IMR-90 (cell line): ENCODE measurements at regions not wholly inside any gene's neighbourhood (a gene's known extent, or its start where the extent isn't known, plus 50 kb on each side); places are given as distances from the start of the nearest gene placed in this dataset.

Experiments used
- ATAC-seq: fragments of 200-7000 bp; cut with Tn5 transposase; 2 replicates; pipeline ENCODE4 v1.9.1; 2020; ENCODE audit warnings: low read depth, mild to moderate bottlenecking, moderate library complexity
- BruUV-seq: library from RNA; stranded (reverse); fragments of 400-500 nt; replicated peaks from 2 replicates; lab custom pipeline; 2021; lab: Mats Ljungman, UMichigan
- CTCF ChIA-PET: fragments of 300-600 bp; formaldehyde crosslinking; extraction: SDS; loops from one replicate; lab custom pipeline; 2021; ENCODE audit warnings: antibody characterized with exemption; lab: Yijun Ruan, JAX
- POLR2A ChIA-PET: fragments of 300-600 bp; sonication (Branson Sonifier 250); formaldehyde crosslinking; loops from one replicate; lab custom pipeline; 2022; ENCODE audit warnings: antibody characterized with exemption; ENCODE audit not compliant: unreplicated experiment; lab: Charles Lee
- DNase-seq: peaks from one replicate; pipeline ENCODE4 v3.0.0; 2013
- H2AFZ ChIP-seq: replicated peaks from 2 replicates; pipeline ENCODE3; 2013; ENCODE audit warnings: low read length, mild to moderate bottlenecking; ENCODE audit not compliant: poor library complexity
- H2AK5ac ChIP-seq: 2 replicates; pipeline ENCODE4 v1.6.1; 2013; ENCODE audit warnings: low read depth, low read length, inconsistent platforms
- H2AK9ac ChIP-seq: replicated peaks from 2 replicates; pipeline ENCODE3; 2013; ENCODE audit warnings: mild to moderate bottlenecking, low read depth, low read length, moderate library complexity; ENCODE audit not compliant: poor library complexity
- H2BK120ac ChIP-seq: 2 replicates; pipeline ENCODE4 v1.6.1; 2013; ENCODE audit warnings: low read depth, low read length, inconsistent platforms
- H2BK15ac ChIP-seq: 3 replicates; pipeline ENCODE4 v1.6.1; 2013; ENCODE audit warnings: low read depth, low read length, inconsistent platforms
- H2BK20ac ChIP-seq: 2 replicates; pipeline ENCODE4 v1.6.1; 2013; ENCODE audit warnings: low read depth, mild to moderate bottlenecking, inconsistent platforms, low read length, moderate library complexity
- H2BK5ac ChIP-seq: 2 replicates; pipeline ENCODE4 v1.6.1; 2013; ENCODE audit warnings: mild to moderate bottlenecking, low read depth, low read length, inconsistent platforms; ENCODE audit not compliant: poor library complexity, severe bottlenecking
- H3K14ac ChIP-seq: replicated peaks from 2 replicates; pipeline ENCODE4 v1.6.1; 2013; ENCODE audit warnings: low read depth, low read length, inconsistent platforms
- H3K18ac ChIP-seq: 2 replicates; pipeline ENCODE4 v1.6.1; 2013; ENCODE audit warnings: low read depth, low read length, control low read depth
- H3K23ac ChIP-seq: 2 replicates; pipeline ENCODE4 v1.6.1; 2013; ENCODE audit warnings: low read depth, low read length, inconsistent platforms
- H3K27ac ChIP-seq: 2 replicates; pipeline ENCODE4 v1.5.1; 2013; ENCODE audit warnings: mild to moderate bottlenecking, control low read depth, low read length; ENCODE audit not compliant: insufficient read depth
- H3K27me3 ChIP-seq: 2 replicates; pipeline ENCODE4 v1.6.1; 2013; ENCODE audit warnings: low read length; ENCODE audit not compliant: control insufficient read depth, insufficient read depth
- H3K36me3 ChIP-seq: 2 replicates; pipeline ENCODE4 v1.6.1; 2013; ENCODE audit warnings: low read length, mixed read lengths; ENCODE audit not compliant: control insufficient read depth, insufficient read depth
- H3K4ac ChIP-seq: 2 replicates; pipeline ENCODE4 v1.6.1; 2013; ENCODE audit warnings: low read depth, low read length, inconsistent platforms
- H3K4me1 ChIP-seq: 2 replicates; pipeline ENCODE4 v1.6.1; 2013; ENCODE audit warnings: low read length, mixed read lengths; ENCODE audit not compliant: control insufficient read depth, insufficient read depth
- H3K4me2 ChIP-seq: 2 replicates; pipeline ENCODE4 v1.6.1; 2013; ENCODE audit warnings: low read depth, mild to moderate bottlenecking, control low read depth, low read length, moderate library complexity
- H3K4me3 ChIP-seq: 2 replicates; pipeline ENCODE4 v1.5.1; 2013; ENCODE audit warnings: low read depth, mild to moderate bottlenecking, control low read depth, low read length, moderate library complexity; ENCODE audit not compliant: insufficient read depth
- H3K56ac ChIP-seq: 2 replicates; pipeline ENCODE4 v1.6.1; 2013; ENCODE audit warnings: low read length, inconsistent platforms; ENCODE audit not compliant: insufficient read depth; ENCODE audit errors: extremely low read depth
- H3K79me1 ChIP-seq, 2 experiments: 2 replicates each; pipeline ENCODE4 v1.6.1; 2013; ENCODE audit warnings: low read length in 2 of 2, inconsistent platforms in 1 of 2, low read depth in 1 of 2
- H3K9ac ChIP-seq: 2 replicates; pipeline ENCODE4 v1.6.1; 2013; ENCODE audit warnings: low read depth, low read length, control low read depth
- H3K9me1 ChIP-seq: 2 replicates; pipeline ENCODE4 v1.6.1; 2013; ENCODE audit warnings: low read length, inconsistent platforms; ENCODE audit not compliant: insufficient read depth
- H3K9me3 ChIP-seq: 2 replicates; pipeline ENCODE4 v1.6.1; 2013; ENCODE audit warnings: low read length; ENCODE audit not compliant: control insufficient read depth, insufficient read depth
- H4K20me1 ChIP-seq: 2 replicates; pipeline ENCODE4 v1.6.1; 2013; ENCODE audit warnings: low read length, inconsistent platforms; ENCODE audit not compliant: insufficient read depth
- H4K5ac ChIP-seq: 2 replicates; pipeline ENCODE4 v1.6.1; 2013; ENCODE audit warnings: mild to moderate bottlenecking, low read depth, low read length, control low read depth
- H4K8ac ChIP-seq, 2 experiments: 2 replicates each; pipeline ENCODE4 v1.6.1; 2013; ENCODE audit warnings: low read depth in 2 of 2, low read length in 2 of 2, control low read depth in 1 of 2, inconsistent platforms in 1 of 2
- H4K91ac ChIP-seq: 2 replicates; pipeline ENCODE4 v1.6.1; 2013; ENCODE audit warnings: low read depth, low read length, inconsistent platforms; ENCODE audit not compliant: insufficient read depth
- BHLHE40 ChIP-seq: fragments of 150-350 bp; IDR thresholded peaks from 2 replicates; pipeline ENCODE4 v1.6.1; 2016; ENCODE audit warnings: mild to moderate bottlenecking, low read depth, low read length
- CEBPB ChIP-seq: IDR thresholded peaks from 2 replicates; pipeline ENCODE4 v1.6.1; 2012; ENCODE audit warnings: low read depth, low read length, improper control_type of control experiment
- CHD1 ChIP-seq: IDR thresholded peaks from 2 replicates; pipeline ENCODE4 v1.6.1; 2012; ENCODE audit warnings: low read depth, low read length, improper control_type of control experiment
- FOS ChIP-seq: fragments of 150-350 bp; IDR thresholded peaks from 2 replicates; pipeline ENCODE4 v1.6.1; 2016; ENCODE audit warnings: low read depth, low read length
- MAFK ChIP-seq: IDR thresholded peaks from 2 replicates; pipeline ENCODE4 v1.6.1; 2012; ENCODE audit warnings: low read depth, low read length, improper control_type of control experiment
- MAZ ChIP-seq: IDR thresholded peaks from 2 replicates; pipeline ENCODE4 v1.6.1; 2012; ENCODE audit warnings: low read depth, mild to moderate bottlenecking, low read length, improper control_type of control experiment, moderate library complexity, borderline replicate concordance
- MXI1 ChIP-seq: IDR thresholded peaks from 2 replicates; pipeline ENCODE4 v1.6.1; 2012; ENCODE audit warnings: low read depth, mild to moderate bottlenecking, low read length, moderate library complexity, borderline replicate concordance
- NFE2L2 ChIP-seq: fragments of 150-350 bp; IDR thresholded peaks from 2 replicates; pipeline ENCODE4 v1.6.1; 2016; ENCODE audit warnings: low read depth, mild to moderate bottlenecking, low read length
- POLR2A ChIP-seq: IDR thresholded peaks from 2 replicates; pipeline ENCODE4 v1.6.1; 2012; ENCODE audit warnings: mild to moderate bottlenecking, low read depth, low read length
- RAD21 ChIP-seq: IDR thresholded peaks from 2 replicates; pipeline ENCODE4 v1.6.1; 2012; ENCODE audit warnings: low read length, improper control_type of control experiment
- RCOR1 ChIP-seq: IDR thresholded peaks from 2 replicates; pipeline ENCODE4 v1.6.1; 2012; ENCODE audit warnings: mild to moderate bottlenecking, low read length, improper control_type of control experiment; ENCODE audit not compliant: insufficient replicate concordance
- RFX5 ChIP-seq: IDR thresholded peaks from 2 replicates; pipeline ENCODE4 v1.8.0; 2012; ENCODE audit warnings: low read depth, mild to moderate bottlenecking, low read length, moderate library complexity
- SMC3 ChIP-seq: fragments of 150-350 bp; IDR thresholded peaks from 2 replicates; pipeline ENCODE4 v1.6.1; 2016; ENCODE audit warnings: low read depth, mild to moderate bottlenecking, antibody characterized with exemption, low read length, moderate library complexity
- WGBS, 2 experiments: methylation state at CpG; one replicate each; pipeline versions ENCODE4 v1.1.5 to v1.1.7; 2013; ENCODE audit warnings: missing lambda C conversion rate in 2 of 2; ENCODE audit not compliant: insufficient read length in 1 of 2; ENCODE audit errors: extremely low coverage in 2 of 2; 5-methylcytosine and 5-hydroxymethylcytosine counted together
- dilution Hi-C: fragments of 300-500 bp; cut with HindIII; formaldehyde crosslinking; loops from one replicate; pipeline ENCODE4 v1.14.3; 2018; ENCODE audit warnings: low sequenced_read_pairs; ENCODE audit not compliant: unreplicated experiment
- in situ Hi-C: fragments of 300-500 bp; cut with MboI; formaldehyde crosslinking; loops from 3 replicates; pipeline ENCODE4 v1.14.3; 2019; ENCODE audit warnings: low sequenced_read_pairs, inconsistent platforms, mixed read lengths
- intact Hi-C: fragments of 100-400 bp; cut with micrococcal nuclease; formaldehyde crosslinking; loops from 2 replicates; pipeline ENCODE4 v1.10.0; 2022
- TF ChIP-seq, protein P1 (sequence below): conservative IDR thresholded peaks from 2 replicates; pipeline ENCODE4 v1.5.1; 2012; ENCODE audit warnings: mild to moderate bottlenecking, low read depth, low read length, improper control_type of control experiment
- TF ChIP-seq, protein P2 (sequence below): fragments of 150-350 bp; IDR thresholded peaks from 2 replicates; pipeline ENCODE4 v1.6.1; 2017; ENCODE audit warnings: mild to moderate bottlenecking, antibody characterized with exemption, low read length, low read depth
- TF ChIP-seq, protein P3 (sequence below): fragments of 150-350 bp; IDR thresholded peaks from 2 replicates; pipeline ENCODE4 v1.6.1; 2016; ENCODE audit warnings: low read depth, mild to moderate bottlenecking, low read length, moderate library complexity, borderline replicate concordance

GRCh38 chr12:108440736-108441135 lies 74.3 kb upstream of the FICD start:
- dilution Hi-C loops = no loop called here
- no peak overlapping the region for H3K4me2 ChIP-seq
- H3K4ac ChIP-seq = no peak overlapping the region
- no peak overlapping the region for H2AK9ac ChIP-seq
- in situ Hi-C loops = no loop called here
- H2BK15ac ChIP-seq = no peak overlapping the region
- ChIA-PET CTCF (no interaction called here), POLR2A (no interaction called here)
- no peaks in the 10 kb centered on the region for H3K79me1 ChIP-seq
- no peak overlapping the region for H2BK5ac ChIP-seq
- intact Hi-C loops = no loop called here
- H4K8ac ChIP-seq = no peak overlapping the region
- no peaks in the 10 kb centered on the region for H3K36me3 ChIP-seq
- TF ChIP-seq, protein P1, sequence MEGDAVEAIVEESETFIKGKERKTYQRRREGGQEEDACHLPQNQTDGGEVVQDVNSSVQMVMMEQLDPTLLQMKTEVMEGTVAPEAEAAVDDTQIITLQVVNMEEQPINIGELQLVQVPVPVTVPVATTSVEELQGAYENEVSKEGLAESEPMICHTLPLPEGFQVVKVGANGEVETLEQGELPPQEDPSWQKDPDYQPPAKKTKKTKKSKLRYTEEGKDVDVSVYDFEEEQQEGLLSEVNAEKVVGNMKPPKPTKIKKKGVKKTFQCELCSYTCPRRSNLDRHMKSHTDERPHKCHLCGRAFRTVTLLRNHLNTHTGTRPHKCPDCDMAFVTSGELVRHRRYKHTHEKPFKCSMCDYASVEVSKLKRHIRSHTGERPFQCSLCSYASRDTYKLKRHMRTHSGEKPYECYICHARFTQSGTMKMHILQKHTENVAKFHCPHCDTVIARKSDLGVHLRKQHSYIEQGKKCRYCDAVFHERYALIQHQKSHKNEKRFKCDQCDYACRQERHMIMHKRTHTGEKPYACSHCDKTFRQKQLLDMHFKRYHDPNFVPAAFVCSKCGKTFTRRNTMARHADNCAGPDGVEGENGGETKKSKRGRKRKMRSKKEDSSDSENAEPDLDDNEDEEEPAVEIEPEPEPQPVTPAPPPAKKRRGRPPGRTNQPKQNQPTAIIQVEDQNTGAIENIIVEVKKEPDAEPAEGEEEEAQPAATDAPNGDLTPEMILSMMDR = no peak
- TF ChIP-seq MXI1 (no peak), CHD1 (no peak), NFE2L2 (no peak), MAFK (no peak), RFX5 (no peak), RCOR1 (no peak), BHLHE40 (no peak), CEBPB (no peak), MAZ (no peak), SMC3 (no peak), FOS (no peak), POLR2A (no peak), RAD21 (no peak)
- TF ChIP-seq, protein P2, sequence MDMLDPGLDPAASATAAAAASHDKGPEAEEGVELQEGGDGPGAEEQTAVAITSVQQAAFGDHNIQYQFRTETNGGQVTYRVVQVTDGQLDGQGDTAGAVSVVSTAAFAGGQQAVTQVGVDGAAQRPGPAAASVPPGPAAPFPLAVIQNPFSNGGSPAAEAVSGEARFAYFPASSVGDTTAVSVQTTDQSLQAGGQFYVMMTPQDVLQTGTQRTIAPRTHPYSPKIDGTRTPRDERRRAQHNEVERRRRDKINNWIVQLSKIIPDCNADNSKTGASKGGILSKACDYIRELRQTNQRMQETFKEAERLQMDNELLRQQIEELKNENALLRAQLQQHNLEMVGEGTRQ = no peak
- TF ChIP-seq, protein P3, sequence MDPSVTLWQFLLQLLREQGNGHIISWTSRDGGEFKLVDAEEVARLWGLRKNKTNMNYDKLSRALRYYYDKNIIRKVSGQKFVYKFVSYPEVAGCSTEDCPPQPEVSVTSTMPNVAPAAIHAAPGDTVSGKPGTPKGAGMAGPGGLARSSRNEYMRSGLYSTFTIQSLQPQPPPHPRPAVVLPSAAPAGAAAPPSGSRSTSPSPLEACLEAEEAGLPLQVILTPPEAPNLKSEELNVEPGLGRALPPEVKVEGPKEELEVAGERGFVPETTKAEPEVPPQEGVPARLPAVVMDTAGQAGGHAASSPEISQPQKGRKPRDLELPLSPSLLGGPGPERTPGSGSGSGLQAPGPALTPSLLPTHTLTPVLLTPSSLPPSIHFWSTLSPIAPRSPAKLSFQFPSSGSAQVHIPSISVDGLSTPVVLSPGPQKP = no peak
- H2BK20ac ChIP-seq = no peak overlapping the region
- H3K9ac ChIP-seq = no peak overlapping the region
- no peak overlapping the region for H2AK5ac ChIP-seq
- no peak overlapping the region for H3K18ac ChIP-seq
- H4K91ac ChIP-seq = no peak overlapping the region
- BruUV-seq = no TSS peak
- DNase-seq (no peak), ATAC-seq (no peak)
- no peak overlapping the region for H3K23ac ChIP-seq
- H2AFZ ChIP-seq = no peak overlapping the region
- H3K9me3 ChIP-seq = no peaks in the 10 kb centered on the region
- no peak overlapping the region for H2BK120ac ChIP-seq
- H4K20me1 ChIP-seq = no peaks in the 10 kb centered on the region
- no peak overlapping the region for H3K4me3 ChIP-seq
- H4K5ac ChIP-seq = no peak overlapping the region
- H3K56ac ChIP-seq = no peak overlapping the region
- no CpG with 5 or more reads among the region's 2 CpGs for WGBS, 2 experiments
- no peaks in the 10 kb centered on the region for H3K9me1 ChIP-seq
- H3K4me1 ChIP-seq = no peaks in the 10 kb centered on the region
- H3K27me3 ChIP-seq = no peaks in the 10 kb centered on the region
- H3K14ac ChIP-seq = no peak overlapping the region
- no peak overlapping the region for H3K27ac ChIP-seq
